Tibial nerve (tissue), 4 donors: ENCODE measurements at regions not wholly inside any gene's neighbourhood (a gene's known extent, or its start where the extent isn't known, plus 50 kb on each side); places are given as distances from the start of the nearest gene placed in this dataset.

Source experiments
- DNase-seq, 2 donors: peaks; one replicate each; pipeline ENCODE4 v3.0.0-alpha.2; 2019; ENCODE audit warnings: low spot score in 2 of 2
- H3K27ac ChIP-seq, 4 donors: fragments of 200-600 bp; sonication (generic) in 3 of 4; one replicate each; pipeline ENCODE4 v1.5.1; 2017 to 2019; ENCODE audit warnings: mild to moderate bottlenecking in 1 of 4
- H3K27me3 ChIP-seq, 2 donors: fragments of 200-600 bp; sonication (generic) in 1 of 2; one replicate each; pipeline versions ENCODE4 v1.5.1 to v1.6.0; 2017 to 2019
- H3K36me3 ChIP-seq, 3 donors: fragments of 200-600 bp; sonication (generic); one replicate each; pipeline ENCODE4 v1.5.1; 2018 to 2019
- H3K4me1 ChIP-seq, 4 donors: fragments of 200-600 bp; sonication (generic) in 3 of 4; one replicate each; pipeline ENCODE4 v1.5.1; 2017 to 2019
- H3K4me3 ChIP-seq, 4 donors: fragments of 200-600 bp; sonication (generic) in 3 of 4; one replicate each; pipeline ENCODE4 v1.5.1; 2017 to 2019; ENCODE audit warnings: mild to moderate bottlenecking in 1 of 4, moderate library complexity in 1 of 4
- H3K9me3 ChIP-seq, 4 donors: fragments of 200-600 bp; sonication (generic) in 3 of 4; one replicate each; pipeline ENCODE4 v1.5.1; 2017 to 2019
- EP300 ChIP-seq, 2 donors: sonication (generic); formaldehyde crosslinking; IDR thresholded peaks; one replicate each; pipeline ENCODE4 v1.6.1; 2017; ENCODE audit warnings: antibody characterized with exemption in 2 of 2, mild to moderate bottlenecking in 1 of 2
- POLR2A ChIP-seq, 2 donors: fragments of 450-650 bp; IDR thresholded peaks; one replicate each; pipeline ENCODE4 v1.6.1; 2017; ENCODE audit warnings: antibody characterized with exemption in 2 of 2, mild to moderate bottlenecking in 2 of 2, moderate library complexity in 2 of 2
- WGBS, 2 donors: methylation state at CpG; one replicate each; pipeline ENCODE4 v1.1.5; 2018; 5-methylcytosine and 5-hydroxymethylcytosine counted together
- TF ChIP-seq, protein P1 (sequence below), 5 experiments: fragments of 200-600 bp in 3 of 5; fragments of 450-650 bp in 2 of 5; sonication (generic) in 3 of 5; IDR thresholded peaks; one replicate each; pipeline ENCODE4 v1.5.1; 2016 to 2019; ENCODE audit warnings: antibody characterized with exemption in 5 of 5, mild to moderate bottlenecking in 3 of 5, moderate library complexity in 2 of 5

DNA sequence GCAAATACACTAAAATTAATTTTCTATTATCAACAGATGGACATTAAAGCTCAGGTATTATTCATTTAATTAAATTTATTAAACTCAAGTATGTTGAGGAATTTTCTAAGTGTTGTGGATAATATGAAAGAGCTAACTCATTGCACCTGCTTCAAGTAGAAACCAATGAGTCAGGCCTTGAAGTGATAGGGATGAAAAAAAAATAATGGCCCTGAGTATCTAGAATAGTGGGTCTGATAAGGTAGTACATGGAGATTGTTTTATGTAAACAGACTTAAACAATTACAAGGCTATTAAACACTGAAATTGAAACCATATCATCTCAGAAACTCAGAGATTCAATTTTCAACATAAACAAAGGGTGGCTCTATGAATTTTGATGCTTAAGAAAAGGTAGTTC lies 857.1 kb upstream of the GBE1 start:
- H3K36me3 ChIP-seq: no peaks in the 10 kb centered on the region
- H3K4me3 ChIP-seq: no peak overlapping the region
- TF ChIP-seq, protein P1, sequence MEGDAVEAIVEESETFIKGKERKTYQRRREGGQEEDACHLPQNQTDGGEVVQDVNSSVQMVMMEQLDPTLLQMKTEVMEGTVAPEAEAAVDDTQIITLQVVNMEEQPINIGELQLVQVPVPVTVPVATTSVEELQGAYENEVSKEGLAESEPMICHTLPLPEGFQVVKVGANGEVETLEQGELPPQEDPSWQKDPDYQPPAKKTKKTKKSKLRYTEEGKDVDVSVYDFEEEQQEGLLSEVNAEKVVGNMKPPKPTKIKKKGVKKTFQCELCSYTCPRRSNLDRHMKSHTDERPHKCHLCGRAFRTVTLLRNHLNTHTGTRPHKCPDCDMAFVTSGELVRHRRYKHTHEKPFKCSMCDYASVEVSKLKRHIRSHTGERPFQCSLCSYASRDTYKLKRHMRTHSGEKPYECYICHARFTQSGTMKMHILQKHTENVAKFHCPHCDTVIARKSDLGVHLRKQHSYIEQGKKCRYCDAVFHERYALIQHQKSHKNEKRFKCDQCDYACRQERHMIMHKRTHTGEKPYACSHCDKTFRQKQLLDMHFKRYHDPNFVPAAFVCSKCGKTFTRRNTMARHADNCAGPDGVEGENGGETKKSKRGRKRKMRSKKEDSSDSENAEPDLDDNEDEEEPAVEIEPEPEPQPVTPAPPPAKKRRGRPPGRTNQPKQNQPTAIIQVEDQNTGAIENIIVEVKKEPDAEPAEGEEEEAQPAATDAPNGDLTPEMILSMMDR (IDR thresholded peaks at IDR 0.05): no peak
- TF ChIP-seq POLR2A (IDR thresholded peaks at IDR 0.05) (no peak), EP300 (IDR thresholded peaks at IDR 0.05) (no peak)
- DNase-seq: no peak
- peaks cover 0 to 15% (median 0%) of the 10 kb centered on the region in 4 donors for H3K9me3 ChIP-seq
- no peak overlapping the region for H3K27ac ChIP-seq
- no peaks in the 10 kb centered on the region for H3K27me3 ChIP-seq
- H3K4me1 ChIP-seq: no peaks in the 10 kb centered on the region

DNA sequence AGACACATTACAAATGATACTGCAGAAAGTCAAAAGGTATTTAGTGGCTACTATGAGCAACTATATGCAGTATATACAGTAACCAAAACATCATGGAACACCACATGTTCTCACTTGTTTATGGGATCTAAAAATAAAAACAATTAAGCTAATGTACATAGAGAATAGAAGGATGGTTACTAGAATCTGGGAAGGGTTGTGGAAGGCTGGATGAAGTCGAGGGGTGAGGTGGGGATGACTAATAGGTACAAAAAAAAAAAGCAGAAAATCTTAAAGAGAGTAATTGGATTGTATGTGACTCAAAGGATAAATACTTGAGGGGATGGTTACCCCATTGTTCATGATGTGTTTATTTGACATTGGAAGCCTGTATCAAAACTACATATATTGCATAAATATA lies 848.8 kb upstream of the GBE1 start:
- 64 to 75% methylated on average over 1 of the region's 1 CpG for WGBS, 2 donors
- H3K27me3 ChIP-seq: no peaks in the 10 kb centered on the region
- H3K27ac ChIP-seq: no peak overlapping the region
- no peak for DNase-seq
- peaks cover 0 to 11% (median 0%) of the 10 kb centered on the region in 4 donors for H3K9me3 ChIP-seq
- no peaks in the 10 kb centered on the region for H3K4me1 ChIP-seq
- H3K36me3 ChIP-seq: no peaks in the 10 kb centered on the region
- no peak overlapping the region for H3K4me3 ChIP-seq
- TF ChIP-seq POLR2A (IDR thresholded peaks at IDR 0.05): no peak
- TF ChIP-seq EP300 (IDR thresholded peaks at IDR 0.05): no peak
- TF ChIP-seq, protein P1 (IDR thresholded peaks at IDR 0.05): no peak

DNA sequence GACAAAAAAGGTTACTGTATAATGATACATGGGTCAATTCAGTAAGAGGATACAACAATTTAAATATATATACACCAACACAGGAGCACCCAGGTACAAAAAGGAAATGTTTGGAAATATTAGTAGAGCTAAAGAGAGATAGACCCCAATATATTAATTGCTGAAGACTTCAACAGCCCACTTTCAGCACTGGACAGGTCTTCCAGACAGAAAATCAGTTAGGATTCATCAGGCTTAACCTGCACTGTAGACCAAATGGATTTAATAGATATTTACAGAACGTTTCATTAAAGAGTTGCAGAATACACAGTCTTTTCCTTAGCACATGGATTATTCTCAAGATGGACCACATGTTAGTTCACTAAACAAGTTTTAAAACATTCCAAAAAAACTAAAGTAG lies 845.9 kb upstream of the GBE1 start:
- Histone ChIP-seq H3K36me3 (no peaks in the 10 kb centered on the region), H3K27me3 (no peaks in the 10 kb centered on the region), H3K4me3 (no peak overlapping the region), H3K27ac (no peak overlapping the region), H3K4me1 (no peaks in the 10 kb centered on the region), H3K9me3 (peaks cover 0 to 10% (median 0%) of the 10 kb centered on the region in 4 donors)
- TF ChIP-seq, protein P1 (IDR thresholded peaks at IDR 0.05): no peak
- TF ChIP-seq EP300 (IDR thresholded peaks at IDR 0.05) (no peak), POLR2A (IDR thresholded peaks at IDR 0.05) (no peak)
- 78 to 86% methylated on average over 1 of the region's 1 CpG for WGBS, 2 donors
- DNase-seq: no peak

DNA sequence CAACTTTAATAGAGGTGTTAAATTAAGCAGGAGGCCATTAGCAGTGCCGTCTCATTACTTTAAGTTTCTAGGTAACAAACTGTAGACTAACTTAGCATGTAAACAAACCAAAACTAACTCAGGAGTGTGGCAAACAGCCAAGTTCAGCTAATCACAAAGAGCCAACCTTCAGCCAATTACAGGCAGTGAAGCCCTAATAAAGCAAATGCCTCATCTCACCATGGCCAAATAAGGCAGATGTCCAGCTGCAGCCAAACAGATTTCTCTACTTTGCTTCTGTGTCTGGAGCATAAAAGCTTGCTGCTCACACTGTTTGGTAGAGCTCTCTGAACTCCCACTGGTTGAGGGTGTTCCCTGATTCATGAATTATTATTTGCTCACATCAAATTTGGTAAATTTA lies 835.4 kb upstream of the GBE1 start:
- no peaks in the 10 kb centered on the region for H3K36me3 ChIP-seq
- no peaks in the 10 kb centered on the region for H3K4me1 ChIP-seq
- TF ChIP-seq, protein P1 (IDR thresholded peaks at IDR 0.05): no peak
- no peak for TF ChIP-seq EP300 (IDR thresholded peaks at IDR 0.05)
- no peak for TF ChIP-seq POLR2A (IDR thresholded peaks at IDR 0.05)
- peaks cover 0 to 21% (median 0%) of the 10 kb centered on the region in 4 donors for H3K9me3 ChIP-seq
- WGBS, 2 donors: 87 to 91% methylated on average over 1 of the region's 1 CpG
- H3K27ac ChIP-seq: no peak overlapping the region
- DNase-seq: no peak
- H3K27me3 ChIP-seq: no peaks in the 10 kb centered on the region
- H3K4me3 ChIP-seq: no peak overlapping the region

DNA sequence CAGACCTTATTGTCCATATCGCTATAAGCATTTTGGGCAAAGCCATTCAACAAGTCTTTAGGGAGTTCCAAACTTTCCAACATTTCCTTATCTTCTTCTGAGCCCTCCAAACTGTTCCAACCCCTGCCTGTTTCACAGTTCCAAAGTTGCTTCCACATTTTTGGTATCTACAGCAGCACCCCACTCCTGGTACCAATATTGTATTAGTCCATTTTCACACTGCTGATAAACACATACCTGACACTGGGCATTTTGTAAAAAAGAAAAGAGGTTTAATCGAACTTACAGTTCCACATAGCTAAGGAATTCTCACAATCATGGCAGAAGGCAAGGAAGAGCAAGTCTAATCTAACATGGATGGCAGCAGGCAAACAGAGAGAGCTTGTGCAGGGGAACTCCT lies 834.1 kb upstream of the GBE1 start:
- DNase-seq: no peak

DNA sequence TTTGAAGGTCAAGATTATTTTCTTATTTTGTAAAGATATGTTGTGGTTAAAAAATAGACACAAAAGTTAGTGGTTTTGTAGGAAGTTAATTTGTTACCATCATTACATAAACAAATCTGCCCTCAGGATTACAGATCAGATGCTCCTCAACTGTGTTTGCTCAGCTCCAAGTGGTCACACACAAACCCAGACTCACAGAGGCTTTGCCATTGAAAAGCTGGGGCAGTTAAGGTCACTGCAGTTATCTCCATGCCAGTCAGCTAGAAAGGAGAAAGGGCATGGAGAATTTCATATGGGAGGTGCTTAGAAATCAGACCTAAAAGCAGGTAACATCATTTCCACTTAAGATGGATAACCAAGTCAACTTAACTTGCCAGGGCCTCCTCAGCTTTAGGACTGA lies 825.7 kb upstream of the GBE1 start:
- no peaks in the 10 kb centered on the region for H3K4me1 ChIP-seq
- H3K27ac ChIP-seq: no peak overlapping the region
- no peaks in the 10 kb centered on the region for H3K36me3 ChIP-seq
- no peak overlapping the region for H3K4me3 ChIP-seq
- no peak for DNase-seq
- TF ChIP-seq EP300 (IDR thresholded peaks at IDR 0.05) (no peak), POLR2A (IDR thresholded peaks at IDR 0.05) (no peak)
- TF ChIP-seq, protein P1 (IDR thresholded peaks at IDR 0.05): no peak
- no peaks in the 10 kb centered on the region for H3K9me3 ChIP-seq
- H3K27me3 ChIP-seq: no peaks in the 10 kb centered on the region

More for the DNA sequence above, 834.1 kb upstream of the GBE1 start:
- H3K36me3 ChIP-seq: no peaks in the 10 kb centered on the region
- H3K4me3 ChIP-seq: no peak overlapping the region
- 93 to 94% methylated on average over 2 of the region's 2 CpGs for WGBS, 2 donors
- no peaks in the 10 kb centered on the region for H3K4me1 ChIP-seq
- TF ChIP-seq EP300 (IDR thresholded peaks at IDR 0.05): no peak
- no peaks in the 10 kb centered on the region for H3K27me3 ChIP-seq
- no peak overlapping the region for H3K27ac ChIP-seq
- H3K9me3 ChIP-seq: peaks cover 0 to 21% (median 0%) of the 10 kb centered on the region in 4 donors
